ENCODE measurements at regions not wholly inside any gene's neighbourhood (a gene's known extent, or its start where the extent isn't known, plus 50 kb on each side); places are given as distances from the start of the nearest gene placed in this dataset.
A peak's percentile ranks its signal among the peaks of the same experiment; 100 is the strongest.
"Not testable (repeated sequence)": the region's sequence is repeated elsewhere in the genome, so short reads cannot be mapped to it uniquely, and the experiment has no call there.

DNA sequence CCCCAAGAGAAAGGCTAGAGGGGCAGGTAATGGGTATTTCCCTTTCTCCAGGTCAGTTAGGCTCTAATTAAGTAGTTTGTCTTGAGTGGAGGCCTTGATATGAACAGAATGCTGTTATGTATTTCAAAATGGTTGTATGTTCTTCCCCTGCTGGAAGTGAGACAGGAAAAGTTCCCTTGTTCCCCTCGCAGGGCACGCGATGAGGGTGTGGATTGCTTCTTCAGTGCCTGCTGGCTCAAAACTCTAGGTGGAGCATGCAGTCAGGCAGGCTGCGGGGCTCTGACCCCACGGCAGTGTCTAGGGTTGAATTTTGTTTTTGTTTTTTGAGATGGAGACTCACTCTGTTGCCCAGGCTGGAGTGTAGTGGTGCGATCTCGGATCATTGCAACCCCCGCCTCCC lies 110.4 kb upstream of the XIST start:
- no peaks in the 10 kb centered on the region for H3K27me3 ChIP-seq (ENCODE audit: insufficient read depth in 3 of 3, low read length in 2 of 3)
- H3K9me3 ChIP-seq = no peaks in the 10 kb centered on the region
- 67 to 77% (median 71%) methylated on average over 8 of the region's 8 CpGs for WGBS, 3 donors
- H3K36me3 ChIP-seq (ENCODE audit: insufficient read depth in 1 of 2, low read depth in 1 of 2) = no peaks in the 10 kb centered on the region
- ATAC-seq (peak in 3 of 4 donors; percentile 12 to 58 (median 57)), DNase-seq (no peak)
- TF ChIP-seq, protein P1, sequence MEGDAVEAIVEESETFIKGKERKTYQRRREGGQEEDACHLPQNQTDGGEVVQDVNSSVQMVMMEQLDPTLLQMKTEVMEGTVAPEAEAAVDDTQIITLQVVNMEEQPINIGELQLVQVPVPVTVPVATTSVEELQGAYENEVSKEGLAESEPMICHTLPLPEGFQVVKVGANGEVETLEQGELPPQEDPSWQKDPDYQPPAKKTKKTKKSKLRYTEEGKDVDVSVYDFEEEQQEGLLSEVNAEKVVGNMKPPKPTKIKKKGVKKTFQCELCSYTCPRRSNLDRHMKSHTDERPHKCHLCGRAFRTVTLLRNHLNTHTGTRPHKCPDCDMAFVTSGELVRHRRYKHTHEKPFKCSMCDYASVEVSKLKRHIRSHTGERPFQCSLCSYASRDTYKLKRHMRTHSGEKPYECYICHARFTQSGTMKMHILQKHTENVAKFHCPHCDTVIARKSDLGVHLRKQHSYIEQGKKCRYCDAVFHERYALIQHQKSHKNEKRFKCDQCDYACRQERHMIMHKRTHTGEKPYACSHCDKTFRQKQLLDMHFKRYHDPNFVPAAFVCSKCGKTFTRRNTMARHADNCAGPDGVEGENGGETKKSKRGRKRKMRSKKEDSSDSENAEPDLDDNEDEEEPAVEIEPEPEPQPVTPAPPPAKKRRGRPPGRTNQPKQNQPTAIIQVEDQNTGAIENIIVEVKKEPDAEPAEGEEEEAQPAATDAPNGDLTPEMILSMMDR (IDR thresholded peaks at IDR 0.05) = no peak
- H3K4me1 ChIP-seq = peaks cover 21% of the 10 kb centered on the region
- no peak overlapping the region for H3K4me3 ChIP-seq
- peak overlapping the region; percentile 66 for H3K27ac ChIP-seq
- intact Hi-C loops (cut with DNase I) = no loop called here

DNA sequence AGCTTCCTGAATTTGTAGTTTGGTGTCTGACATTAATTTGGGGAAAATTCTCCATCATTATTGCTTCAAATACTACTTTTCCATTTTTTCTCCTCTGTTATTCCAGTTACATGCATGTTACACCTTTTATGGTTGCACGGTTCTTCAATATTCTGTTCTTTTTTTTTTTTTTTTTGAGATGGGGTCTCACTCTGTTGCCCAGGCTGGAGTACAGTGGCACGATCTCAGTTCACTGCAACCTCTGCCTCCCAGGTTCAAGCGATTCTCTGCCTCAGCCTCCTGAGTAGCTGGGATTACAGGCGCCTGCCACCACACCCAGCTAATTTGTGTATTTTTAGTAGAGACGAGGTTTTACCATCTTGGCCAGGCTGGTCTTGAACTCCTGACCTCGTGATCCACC lies 109.4 kb upstream of the XIST start:
- H3K9me3 ChIP-seq; intact Hi-C loops (cut with DNase I); H3K27me3 ChIP-seq (ENCODE audit: insufficient read depth in 3 of 3, low read length in 2 of 3); ATAC-seq; H3K36me3 ChIP-seq (ENCODE audit: insufficient read depth in 1 of 2, low read depth in 1 of 2); DNase-seq; H3K27ac ChIP-seq; H3K4me3 ChIP-seq: not testable (repeated sequence)
- H3K4me1 ChIP-seq = peaks cover 21% of the 10 kb centered on the region
- WGBS, 3 donors = 88 to 92% (median 90%) methylated on average over 5 to 6 of the region's 6 CpGs

DNA sequence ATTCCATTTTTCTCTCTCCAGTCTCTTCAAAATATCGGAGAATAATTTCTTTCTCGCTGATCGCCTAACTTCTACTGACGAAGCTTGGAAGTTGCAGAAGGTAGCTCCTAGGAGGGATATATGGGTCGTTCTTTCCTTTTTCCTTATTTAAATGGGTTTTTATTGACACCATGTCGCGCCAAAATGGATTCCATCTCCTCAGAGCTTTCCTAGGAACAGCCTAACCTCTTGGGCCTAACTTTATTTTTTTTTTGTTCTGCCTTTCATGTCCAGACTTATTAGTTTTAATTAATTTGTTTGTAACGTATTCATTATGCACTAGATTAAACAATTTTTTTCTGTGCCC lies 92.0 kb upstream of the XIST start:
- Histone ChIP-seq H3K27ac (peak overlapping the region; percentile 92), H3K36me3 (ENCODE audit: insufficient read depth in 1 of 2, low read depth in 1 of 2) (peaks cover 0 to 23% of the 10 kb centered on the region in 2 donors), H3K9me3 (no peaks in the 10 kb centered on the region), H3K27me3 (ENCODE audit: insufficient read depth in 3 of 3, low read length in 2 of 3) (no peaks in the 10 kb centered on the region), H3K4me3 (peak overlapping the region; percentile 96), H3K4me1 (peaks cover 8% of the 10 kb centered on the region)
- intact Hi-C loops (cut with DNase I) = loop anchor here (5.0 kb wide), 2 partner anchors 87 to 92 kb away; partner anchors contain the start of gene XIST (in 1 of the 2)
- no peak for DNase-seq
- peak; percentile 19 to 58 (median 28) for ATAC-seq
- TF ChIP-seq, protein P1 (IDR thresholded peaks at IDR 0.05) = no peak
- 0 to 1% (median 0%) methylated on average over 8 of the region's 8 CpGs for WGBS, 3 donors

- TF ChIP-seq, protein P1 (IDR thresholded peaks at IDR 0.05) = no peak
- WGBS, 3 donors = 4 to 7% (median 4%) methylated on average over 26 to 39 of the region's 39 CpGs
- peak; percentile 100 for ATAC-seq
Measured at GRCh38 chrX:73943693-73944562, 91.4 kb upstream of the XIST start.

DNA sequence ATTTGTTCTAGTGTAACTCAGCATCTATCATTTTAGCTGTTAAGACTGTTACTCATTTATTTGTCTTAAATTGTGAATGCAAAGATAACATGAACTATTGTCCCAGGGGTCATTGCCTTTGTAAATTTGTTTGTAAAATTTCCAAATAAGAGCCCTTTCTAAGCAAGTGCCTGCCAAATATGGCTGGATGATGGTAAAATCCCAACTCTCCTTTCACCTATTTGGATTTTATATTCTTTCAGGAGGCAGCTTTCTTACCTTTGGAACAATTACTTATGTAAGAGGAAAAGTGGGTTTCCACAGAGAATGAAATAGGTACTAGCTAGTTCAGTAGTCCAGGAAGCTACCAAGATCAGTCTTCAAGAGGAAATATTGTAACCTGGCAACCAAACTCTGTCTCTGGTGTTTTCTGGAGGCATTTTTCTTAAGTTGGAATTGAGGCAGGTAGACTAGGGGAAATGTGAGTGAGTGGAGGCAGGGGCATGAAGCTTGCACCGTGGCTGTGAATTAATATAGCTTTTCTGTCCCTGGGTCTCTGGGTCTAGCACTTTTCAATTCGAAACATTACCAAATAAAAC lies 88.5 kb upstream of the XIST start:
- 72 to 80% (median 77%) methylated on average over 2 of the region's 2 CpGs for WGBS, 3 donors
- H3K27ac ChIP-seq = no peak overlapping the region
- ATAC-seq = no peak
- intact Hi-C loops (cut with DNase I) = loop anchor here (5.0 kb wide), 2 partner anchors 84 to 89 kb away; partner anchors contain the start of gene XIST (in 1 of the 2)
- H3K9me3 ChIP-seq = no peaks in the 10 kb centered on the region
- no peak overlapping the region for H3K4me3 ChIP-seq
- H3K27me3 ChIP-seq (ENCODE audit: insufficient read depth in 3 of 3, low read length in 2 of 3) = no peaks in the 10 kb centered on the region
- no peak for DNase-seq
- H3K36me3 ChIP-seq (ENCODE audit: insufficient read depth in 1 of 2, low read depth in 1 of 2) = no peaks in the 10 kb centered on the region
- TF ChIP-seq, protein P1 (IDR thresholded peaks at IDR 0.05) = no peak
- H3K4me1 ChIP-seq = peaks cover 4% of the 10 kb centered on the region

More at GRCh38 chrX:73943693-73944562, 91.4 kb upstream of the XIST start:
- H3K36me3 ChIP-seq (ENCODE audit: insufficient read depth in 1 of 2, low read depth in 1 of 2) = peaks cover 0 to 17% of the 10 kb centered on the region in 2 donors
- peak overlapping the region; percentile 96 for H3K4me3 ChIP-seq
- no peaks in the 10 kb centered on the region for H3K9me3 ChIP-seq
- intact Hi-C loops (cut with DNase I) = loop anchor here (5.0 kb wide), 2 partner anchors 87 to 92 kb away; partner anchors contain the start of gene XIST (in 1 of the 2)
- H3K27ac ChIP-seq = peak overlapping the region; percentile 92
- H3K27me3 ChIP-seq (ENCODE audit: insufficient read depth in 3 of 3, low read length in 2 of 3) = no peaks in the 10 kb centered on the region
- H3K4me1 ChIP-seq = peaks cover 8% of the 10 kb centered on the region
- peak; percentile 89 to 94 for DNase-seq

GRCh38 chrX:73937843-73938242 lies 85.3 kb upstream of the XIST start:
- H3K4me3 ChIP-seq; H3K4me1 ChIP-seq; intact Hi-C loops (cut with DNase I); H3K27ac ChIP-seq; DNase-seq; H3K9me3 ChIP-seq; H3K36me3 ChIP-seq (ENCODE audit: insufficient read depth in 1 of 2, low read depth in 1 of 2); ATAC-seq: not testable (repeated sequence)
- 93% methylated on average over 9 to 15 of the region's 15 CpGs for WGBS, 3 donors
- H3K27me3 ChIP-seq (ENCODE audit: insufficient read depth in 3 of 3, low read length in 2 of 3) = peaks cover 0 to 13% (median 0%) of the 10 kb centered on the region in 3 donors
